IMR-90 (cell line): ENCODE measurements at regions not wholly inside any gene's neighbourhood (a gene's known extent, or its start where the extent isn't known, plus 50 kb on each side); places are given as distances from the start of the nearest gene placed in this dataset.

Source experiments
- ATAC-seq: fragments of 200-7000 bp; cut with Tn5 transposase; 2 replicates; pipeline ENCODE4 v1.9.1; 2020; ENCODE audit warnings: low read depth, mild to moderate bottlenecking, moderate library complexity
- BruUV-seq: library from RNA; stranded (reverse); fragments of 400-500 nt; replicated peaks from 2 replicates; lab custom pipeline; 2021; lab: Mats Ljungman, UMichigan
- CTCF ChIA-PET: fragments of 300-600 bp; formaldehyde crosslinking; extraction: SDS; loops from one replicate; lab custom pipeline; 2021; ENCODE audit warnings: antibody characterized with exemption; lab: Yijun Ruan, JAX
- POLR2A ChIA-PET: fragments of 300-600 bp; sonication (Branson Sonifier 250); formaldehyde crosslinking; loops from one replicate; lab custom pipeline; 2022; ENCODE audit warnings: antibody characterized with exemption; ENCODE audit not compliant: unreplicated experiment; lab: Charles Lee
- DNase-seq: peaks from one replicate; pipeline ENCODE4 v3.0.0; 2013
- H2AFZ ChIP-seq: replicated peaks from 2 replicates; pipeline ENCODE3; 2013; ENCODE audit warnings: low read length, mild to moderate bottlenecking; ENCODE audit not compliant: poor library complexity
- H2AK5ac ChIP-seq: 2 replicates; pipeline ENCODE4 v1.6.1; 2013; ENCODE audit warnings: low read depth, low read length, inconsistent platforms
- H2AK9ac ChIP-seq: replicated peaks from 2 replicates; pipeline ENCODE3; 2013; ENCODE audit warnings: mild to moderate bottlenecking, low read depth, low read length, moderate library complexity; ENCODE audit not compliant: poor library complexity
- H2BK120ac ChIP-seq: 2 replicates; pipeline ENCODE4 v1.6.1; 2013; ENCODE audit warnings: low read depth, low read length, inconsistent platforms
- H2BK15ac ChIP-seq: 3 replicates; pipeline ENCODE4 v1.6.1; 2013; ENCODE audit warnings: low read depth, low read length, inconsistent platforms
- H2BK20ac ChIP-seq: 2 replicates; pipeline ENCODE4 v1.6.1; 2013; ENCODE audit warnings: low read depth, mild to moderate bottlenecking, inconsistent platforms, low read length, moderate library complexity
- H2BK5ac ChIP-seq: 2 replicates; pipeline ENCODE4 v1.6.1; 2013; ENCODE audit warnings: mild to moderate bottlenecking, low read depth, low read length, inconsistent platforms; ENCODE audit not compliant: poor library complexity, severe bottlenecking
- H3K14ac ChIP-seq: replicated peaks from 2 replicates; pipeline ENCODE4 v1.6.1; 2013; ENCODE audit warnings: low read depth, low read length, inconsistent platforms
- H3K18ac ChIP-seq: 2 replicates; pipeline ENCODE4 v1.6.1; 2013; ENCODE audit warnings: low read depth, low read length, control low read depth
- H3K23ac ChIP-seq: 2 replicates; pipeline ENCODE4 v1.6.1; 2013; ENCODE audit warnings: low read depth, low read length, inconsistent platforms
- H3K27ac ChIP-seq: 2 replicates; pipeline ENCODE4 v1.5.1; 2013; ENCODE audit warnings: mild to moderate bottlenecking, control low read depth, low read length; ENCODE audit not compliant: insufficient read depth
- H3K27me3 ChIP-seq: 2 replicates; pipeline ENCODE4 v1.6.1; 2013; ENCODE audit warnings: low read length; ENCODE audit not compliant: control insufficient read depth, insufficient read depth
- H3K36me3 ChIP-seq: 2 replicates; pipeline ENCODE4 v1.6.1; 2013; ENCODE audit warnings: low read length, mixed read lengths; ENCODE audit not compliant: control insufficient read depth, insufficient read depth
- H3K4ac ChIP-seq: 2 replicates; pipeline ENCODE4 v1.6.1; 2013; ENCODE audit warnings: low read depth, low read length, inconsistent platforms
- H3K4me1 ChIP-seq: 2 replicates; pipeline ENCODE4 v1.6.1; 2013; ENCODE audit warnings: low read length, mixed read lengths; ENCODE audit not compliant: control insufficient read depth, insufficient read depth
- H3K4me2 ChIP-seq: 2 replicates; pipeline ENCODE4 v1.6.1; 2013; ENCODE audit warnings: low read depth, mild to moderate bottlenecking, control low read depth, low read length, moderate library complexity
- H3K4me3 ChIP-seq: 2 replicates; pipeline ENCODE4 v1.5.1; 2013; ENCODE audit warnings: low read depth, mild to moderate bottlenecking, control low read depth, low read length, moderate library complexity; ENCODE audit not compliant: insufficient read depth
- H3K56ac ChIP-seq: 2 replicates; pipeline ENCODE4 v1.6.1; 2013; ENCODE audit warnings: low read length, inconsistent platforms; ENCODE audit not compliant: insufficient read depth; ENCODE audit errors: extremely low read depth
- H3K79me1 ChIP-seq, 2 experiments: 2 replicates each; pipeline ENCODE4 v1.6.1; 2013; ENCODE audit warnings: low read length in 2 of 2, inconsistent platforms in 1 of 2, low read depth in 1 of 2
- H3K9ac ChIP-seq: 2 replicates; pipeline ENCODE4 v1.6.1; 2013; ENCODE audit warnings: low read depth, low read length, control low read depth
- H3K9me1 ChIP-seq: 2 replicates; pipeline ENCODE4 v1.6.1; 2013; ENCODE audit warnings: low read length, inconsistent platforms; ENCODE audit not compliant: insufficient read depth
- H3K9me3 ChIP-seq: 2 replicates; pipeline ENCODE4 v1.6.1; 2013; ENCODE audit warnings: low read length; ENCODE audit not compliant: control insufficient read depth, insufficient read depth
- H4K20me1 ChIP-seq: 2 replicates; pipeline ENCODE4 v1.6.1; 2013; ENCODE audit warnings: low read length, inconsistent platforms; ENCODE audit not compliant: insufficient read depth
- H4K5ac ChIP-seq: 2 replicates; pipeline ENCODE4 v1.6.1; 2013; ENCODE audit warnings: mild to moderate bottlenecking, low read depth, low read length, control low read depth
- H4K8ac ChIP-seq, 2 experiments: 2 replicates each; pipeline ENCODE4 v1.6.1; 2013; ENCODE audit warnings: low read depth in 2 of 2, low read length in 2 of 2, control low read depth in 1 of 2, inconsistent platforms in 1 of 2
- H4K91ac ChIP-seq: 2 replicates; pipeline ENCODE4 v1.6.1; 2013; ENCODE audit warnings: low read depth, low read length, inconsistent platforms; ENCODE audit not compliant: insufficient read depth
- BHLHE40 ChIP-seq: fragments of 150-350 bp; IDR thresholded peaks from 2 replicates; pipeline ENCODE4 v1.6.1; 2016; ENCODE audit warnings: mild to moderate bottlenecking, low read depth, low read length
- MAFK ChIP-seq: IDR thresholded peaks from 2 replicates; pipeline ENCODE4 v1.6.1; 2012; ENCODE audit warnings: low read depth, low read length, improper control_type of control experiment
- MXI1 ChIP-seq: IDR thresholded peaks from 2 replicates; pipeline ENCODE4 v1.6.1; 2012; ENCODE audit warnings: low read depth, mild to moderate bottlenecking, low read length, moderate library complexity, borderline replicate concordance
- NFE2L2 ChIP-seq: fragments of 150-350 bp; IDR thresholded peaks from 2 replicates; pipeline ENCODE4 v1.6.1; 2016; ENCODE audit warnings: low read depth, mild to moderate bottlenecking, low read length
- RFX5 ChIP-seq: IDR thresholded peaks from 2 replicates; pipeline ENCODE4 v1.8.0; 2012; ENCODE audit warnings: low read depth, mild to moderate bottlenecking, low read length, moderate library complexity
- SMC3 ChIP-seq: fragments of 150-350 bp; IDR thresholded peaks from 2 replicates; pipeline ENCODE4 v1.6.1; 2016; ENCODE audit warnings: low read depth, mild to moderate bottlenecking, antibody characterized with exemption, low read length, moderate library complexity
- USF2 ChIP-seq: fragments of 150-350 bp; IDR thresholded peaks from 2 replicates; pipeline ENCODE4 v1.6.1; 2017; ENCODE audit warnings: mild to moderate bottlenecking, antibody characterized with exemption, low read length, low read depth
- WGBS, 2 experiments: methylation state at CpG; one replicate each; pipeline versions ENCODE4 v1.1.5 to v1.1.7; 2013; ENCODE audit warnings: missing lambda C conversion rate in 2 of 2; ENCODE audit not compliant: insufficient read length in 1 of 2; ENCODE audit errors: extremely low coverage in 2 of 2; 5-methylcytosine and 5-hydroxymethylcytosine counted together
- dilution Hi-C: fragments of 300-500 bp; cut with HindIII; formaldehyde crosslinking; loops from one replicate; pipeline ENCODE4 v1.14.3; 2018; ENCODE audit warnings: low sequenced_read_pairs; ENCODE audit not compliant: unreplicated experiment
- in situ Hi-C: fragments of 300-500 bp; cut with MboI; formaldehyde crosslinking; loops from 3 replicates; pipeline ENCODE4 v1.14.3; 2019; ENCODE audit warnings: low sequenced_read_pairs, inconsistent platforms, mixed read lengths
- intact Hi-C: fragments of 100-400 bp; cut with micrococcal nuclease; formaldehyde crosslinking; loops from 2 replicates; pipeline ENCODE4 v1.10.0; 2022

- H2AK9ac ChIP-seq = no peak overlapping the region
- WGBS, 2 experiments = 100% methylated on average over 1 of the region's 2 CpGs; no CpG with 5 or more reads in 1 of the 2 experiments
Observed at GRCh38 chr21:35354078-35354477, 305.0 kb upstream of the RUNX1 start.

More at GRCh38 chr21:35354078-35354477, 305.0 kb upstream of the RUNX1 start:
- no peak for DNase-seq
- no peak overlapping the region for H3K4me2 ChIP-seq
- ChIA-PET CTCF (no interaction called here), POLR2A (no interaction called here)
- H3K27me3 ChIP-seq = no peaks in the 10 kb centered on the region
- H2BK5ac ChIP-seq = no peak overlapping the region
- H3K23ac ChIP-seq = no peak overlapping the region
- H2AFZ ChIP-seq = no peak overlapping the region
- no peak for ATAC-seq
- no peak overlapping the region for H3K27ac ChIP-seq
- no peaks in the 10 kb centered on the region for H3K79me1 ChIP-seq
- H3K56ac ChIP-seq = no peak overlapping the region
- dilution Hi-C loops (no loop called here), intact Hi-C loops (no loop called here), in situ Hi-C loops (no loop called here)
- no peak overlapping the region for H4K5ac ChIP-seq
- H4K8ac ChIP-seq = no peak overlapping the region
- H4K20me1 ChIP-seq = no peaks in the 10 kb centered on the region
- no TSS peak for BruUV-seq
- H2BK15ac ChIP-seq = no peak overlapping the region
- TF ChIP-seq BHLHE40 (no peak), MAFK (no peak), RFX5 (no peak), SMC3 (no peak), MXI1 (no peak), NFE2L2 (no peak), USF2 (no peak)
- H3K14ac ChIP-seq = no peak overlapping the region
- no peak overlapping the region for H2AK5ac ChIP-seq
- H3K36me3 ChIP-seq = no peaks in the 10 kb centered on the region
- H3K18ac ChIP-seq = no peak overlapping the region
- no peak overlapping the region for H2BK120ac ChIP-seq
- H3K9ac ChIP-seq = no peak overlapping the region
- H3K9me1 ChIP-seq = no peaks in the 10 kb centered on the region; the same call in 1 of the 2 replicates
- no peak overlapping the region for H3K4me3 ChIP-seq
- H3K4ac ChIP-seq = no peak overlapping the region
- no peaks in the 10 kb centered on the region for H3K9me3 ChIP-seq
- H4K91ac ChIP-seq = no peak overlapping the region
- peaks cover 6% of the 10 kb centered on the region for H3K4me1 ChIP-seq
- H2BK20ac ChIP-seq = no peak overlapping the region
